Progenitor cell of endocrine pancreas (in vitro differentiated cells): ENCODE measurements at regions not wholly inside any gene's neighbourhood (a gene's known extent, or its start where the extent isn't known, plus 50 kb on each side); places are given as distances from the start of the nearest gene placed in this dataset.
A peak's percentile ranks its signal among the peaks of the same experiment; 100 is the strongest.

Experiments
- DNase-seq: peaks from one replicate; pipeline ENCODE4 v3.0.0; 2021; ENCODE audit warnings: low spot score; ENCODE audit not compliant: unreplicated experiment
- H3K27ac Mint-ChIP-seq: 2 replicates; pipeline ENCODE4 v1.8.0; 2021; ENCODE audit warnings: mild to moderate bottlenecking, moderate library complexity, mixed read lengths
- H3K27me3 Mint-ChIP-seq: 2 replicates; pipeline ENCODE4 v1.8.0; 2021; ENCODE audit warnings: mixed read lengths
- H3K36me3 Mint-ChIP-seq: 2 replicates; pipeline ENCODE4 v1.8.0; 2022; ENCODE audit warnings: mixed read lengths; ENCODE audit not compliant: insufficient read depth
- H3K4me1 Mint-ChIP-seq: 2 replicates; pipeline ENCODE4 v1.8.0; 2021; ENCODE audit warnings: low read depth, mixed read lengths
- H3K4me3 Mint-ChIP-seq: 2 replicates; pipeline ENCODE4 v1.8.0; 2021; ENCODE audit warnings: low read depth, mild to moderate bottlenecking, moderate library complexity, mixed read lengths
- H3K9me3 Mint-ChIP-seq: 2 replicates; pipeline ENCODE4 v1.8.0; 2021; ENCODE audit warnings: low read depth, mixed read lengths
- TF ChIP-seq, protein P1 (sequence below): fragments of 200-600 bp; sonication (generic); IDR thresholded peaks from one replicate; pipeline ENCODE4 v1.5.0; 2021; ENCODE audit warnings: antibody characterized with exemption, mild to moderate bottlenecking; ENCODE audit not compliant: unreplicated experiment

DNA sequence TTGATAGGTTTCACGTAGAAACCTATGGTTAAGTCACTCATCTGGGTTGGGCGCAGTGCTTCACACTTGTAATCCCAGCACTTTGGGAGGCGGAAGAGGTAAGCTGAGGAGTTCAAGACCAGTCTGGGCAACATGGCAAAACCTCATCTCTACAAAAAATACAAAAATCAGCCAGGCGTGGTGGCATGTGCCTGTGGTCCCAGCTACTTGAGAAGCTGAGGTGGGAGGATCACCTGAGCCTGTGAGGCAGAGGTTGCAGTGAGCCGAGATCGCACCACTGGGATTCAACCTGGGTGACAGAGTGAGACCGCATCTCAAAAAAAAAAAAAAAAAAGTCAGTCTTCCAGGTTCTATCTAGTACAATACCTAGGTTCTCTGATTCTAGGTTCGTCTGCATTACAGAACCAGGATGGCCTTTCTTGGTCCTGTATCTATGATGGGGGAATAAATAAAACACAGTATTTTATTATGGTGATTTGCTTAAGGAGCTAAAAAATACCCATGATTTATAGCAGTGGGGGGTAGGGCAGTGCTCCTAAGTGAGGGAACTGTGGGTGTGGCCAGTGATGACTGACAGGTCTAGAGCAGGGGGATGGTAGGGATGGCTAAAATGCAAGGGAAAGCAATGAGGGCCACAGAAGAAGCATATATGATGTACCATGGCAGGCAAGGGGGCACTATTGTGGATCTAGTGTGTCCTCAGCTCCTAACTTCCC, 65.5 kb upstream of the NUP160 start:
- H3K27me3 Mint-ChIP-seq = no peaks in the 10 kb centered on the region

DNA sequence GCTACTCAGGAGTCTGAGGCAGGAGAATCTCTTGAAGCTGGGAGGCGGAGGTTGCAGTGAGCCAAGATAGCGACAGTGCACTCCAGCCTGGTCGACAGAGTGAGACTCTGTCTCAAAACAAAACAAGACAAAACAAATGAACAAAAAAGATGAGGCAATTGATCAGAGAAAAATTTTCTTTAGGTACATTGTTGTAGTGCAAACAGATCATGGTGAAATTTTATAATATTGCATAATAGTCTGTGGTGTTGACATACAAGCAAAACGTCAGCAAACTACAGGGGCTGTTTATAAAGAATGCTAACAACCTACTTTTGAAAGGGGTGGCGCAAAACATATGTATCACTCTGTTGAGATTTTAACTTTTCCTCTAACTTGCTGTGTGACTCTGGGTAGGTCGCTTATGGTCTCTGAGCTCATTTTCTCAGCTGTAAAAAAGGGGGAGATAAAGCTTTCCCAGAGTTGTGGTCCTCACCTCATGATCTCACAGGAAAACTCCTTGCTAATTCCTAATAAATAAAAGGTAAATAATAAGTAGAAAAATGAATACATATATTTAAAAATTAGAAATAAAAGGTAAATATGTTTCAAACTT, 64.8 kb upstream of the NUP160 start:
- TF ChIP-seq, protein P1, sequence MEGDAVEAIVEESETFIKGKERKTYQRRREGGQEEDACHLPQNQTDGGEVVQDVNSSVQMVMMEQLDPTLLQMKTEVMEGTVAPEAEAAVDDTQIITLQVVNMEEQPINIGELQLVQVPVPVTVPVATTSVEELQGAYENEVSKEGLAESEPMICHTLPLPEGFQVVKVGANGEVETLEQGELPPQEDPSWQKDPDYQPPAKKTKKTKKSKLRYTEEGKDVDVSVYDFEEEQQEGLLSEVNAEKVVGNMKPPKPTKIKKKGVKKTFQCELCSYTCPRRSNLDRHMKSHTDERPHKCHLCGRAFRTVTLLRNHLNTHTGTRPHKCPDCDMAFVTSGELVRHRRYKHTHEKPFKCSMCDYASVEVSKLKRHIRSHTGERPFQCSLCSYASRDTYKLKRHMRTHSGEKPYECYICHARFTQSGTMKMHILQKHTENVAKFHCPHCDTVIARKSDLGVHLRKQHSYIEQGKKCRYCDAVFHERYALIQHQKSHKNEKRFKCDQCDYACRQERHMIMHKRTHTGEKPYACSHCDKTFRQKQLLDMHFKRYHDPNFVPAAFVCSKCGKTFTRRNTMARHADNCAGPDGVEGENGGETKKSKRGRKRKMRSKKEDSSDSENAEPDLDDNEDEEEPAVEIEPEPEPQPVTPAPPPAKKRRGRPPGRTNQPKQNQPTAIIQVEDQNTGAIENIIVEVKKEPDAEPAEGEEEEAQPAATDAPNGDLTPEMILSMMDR = no peak
- H3K4me1 Mint-ChIP-seq = peaks cover 11% of the 10 kb centered on the region
- no peak overlapping the region for H3K4me3 Mint-ChIP-seq

More for the DNA sequence above, 65.5 kb upstream of the NUP160 start:
- Mint-ChIP-seq H3K4me3 (no peak overlapping the region), H3K9me3 (no peaks in the 10 kb centered on the region), H3K27ac (no peak overlapping the region), H3K36me3 (no peaks in the 10 kb centered on the region), H3K4me1 (peaks cover 11% of the 10 kb centered on the region)
- TF ChIP-seq, protein P1 = no peak
- no peak for DNase-seq

DNA sequence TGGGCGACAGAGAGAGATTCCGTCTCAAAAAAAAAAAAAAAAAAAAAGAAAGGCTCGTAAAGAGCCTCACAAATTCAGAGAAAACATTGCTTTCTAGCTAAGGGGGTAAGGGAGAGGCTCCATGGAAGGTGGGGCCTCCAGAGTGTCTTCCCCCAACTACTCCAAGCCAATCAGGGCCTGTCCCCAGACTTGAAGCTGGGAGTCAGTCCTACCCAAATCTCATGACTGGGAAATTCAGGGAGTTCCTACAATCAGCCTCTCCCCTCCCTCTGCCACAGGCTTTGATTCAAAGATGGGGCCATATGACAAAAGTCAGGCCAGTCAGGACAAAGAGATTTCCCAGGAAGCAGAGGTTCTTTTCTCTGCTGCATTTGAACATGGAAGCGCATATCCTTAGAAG, 63.0 kb upstream of the NUP160 start:
- peaks cover 5% of the 10 kb centered on the region for H3K4me1 Mint-ChIP-seq
- no peak for DNase-seq
- peak overlapping the region; percentile 8 for H3K27ac Mint-ChIP-seq
- no peaks in the 10 kb centered on the region for H3K9me3 Mint-ChIP-seq
- H3K4me3 Mint-ChIP-seq = no peak overlapping the region
- H3K36me3 Mint-ChIP-seq = no peaks in the 10 kb centered on the region
- TF ChIP-seq, protein P1 = no peak
- no peaks in the 10 kb centered on the region for H3K27me3 Mint-ChIP-seq

More for the DNA sequence above, 64.8 kb upstream of the NUP160 start:
- no peak for DNase-seq
- Mint-ChIP-seq H3K27me3 (no peaks in the 10 kb centered on the region), H3K9me3 (no peaks in the 10 kb centered on the region), H3K27ac (no peak overlapping the region), H3K36me3 (no peaks in the 10 kb centered on the region)

DNA sequence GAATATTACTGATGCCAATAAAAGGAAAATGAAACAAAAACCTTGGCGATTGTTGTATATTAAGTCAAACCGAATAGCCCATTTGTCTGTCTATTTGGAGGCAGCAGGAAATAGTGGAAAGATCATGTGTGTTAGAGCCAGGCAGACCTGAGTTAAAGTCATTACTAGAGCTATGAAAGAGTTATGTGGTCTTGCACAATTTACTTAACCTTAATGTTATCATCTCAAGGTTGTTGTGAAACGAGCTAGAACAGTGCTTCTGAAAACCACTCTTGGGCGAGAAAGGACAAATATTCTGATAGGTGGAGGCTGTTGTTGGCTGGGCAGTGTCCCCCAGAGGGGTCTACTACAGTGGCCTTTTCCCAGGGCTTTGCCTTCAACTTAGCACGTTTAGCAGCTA, 60.0 kb upstream of the NUP160 start:
- H3K4me1 Mint-ChIP-seq = no peaks in the 10 kb centered on the region
- H3K4me3 Mint-ChIP-seq = no peak overlapping the region
- no peak for DNase-seq
- TF ChIP-seq, protein P1 = no peak
- H3K27me3 Mint-ChIP-seq = no peaks in the 10 kb centered on the region
- H3K9me3 Mint-ChIP-seq = no peaks in the 10 kb centered on the region
- H3K36me3 Mint-ChIP-seq = no peaks in the 10 kb centered on the region
- H3K27ac Mint-ChIP-seq = no peak overlapping the region

DNA sequence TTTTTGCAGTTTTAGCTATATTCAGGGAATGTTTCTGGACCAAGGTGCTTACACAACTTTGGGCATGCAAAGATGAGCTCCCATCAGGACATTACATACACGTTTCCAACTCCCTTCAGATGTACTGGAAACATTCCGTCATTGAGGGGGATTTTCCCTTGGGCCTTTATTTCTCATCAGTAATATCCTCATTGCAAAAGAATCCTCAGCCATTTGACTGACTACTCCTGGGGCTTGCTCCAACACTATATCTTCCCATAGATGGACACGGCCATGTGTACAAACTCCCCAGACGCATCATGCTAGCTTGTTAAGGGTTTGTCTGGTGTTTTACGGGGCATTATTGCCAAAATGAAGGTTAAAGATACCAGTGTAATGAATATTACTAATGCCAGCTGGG, 59.3 kb upstream of the NUP160 start:
- TF ChIP-seq, protein P1 = no peak
- Mint-ChIP-seq H3K4me1 (no peaks in the 10 kb centered on the region), H3K9me3 (no peaks in the 10 kb centered on the region), H3K27ac (no peak overlapping the region), H3K27me3 (no peaks in the 10 kb centered on the region), H3K36me3 (no peaks in the 10 kb centered on the region), H3K4me3 (no peak overlapping the region)
- no peak for DNase-seq
